Activated CD8-positive, alpha-beta memory T cell treated with anti-CD3 and anti-CD28 coated beads for 4 hours (primary cell): ENCODE measurements at regions not wholly inside any gene's neighbourhood (a gene's known extent, or its start where the extent isn't known, plus 50 kb on each side); places are given as distances from the start of the nearest gene placed in this dataset.
"Not testable (repeated sequence)": the region's sequence is repeated elsewhere in the genome, so short reads cannot be mapped to it uniquely, and the experiment has no call there.

Experiments used
- DNase-seq, 2 donors: peaks; one replicate each; pipeline ENCODE4 v3.0.0-alpha.2; 2020; ENCODE audit warnings: low read depth in 2 of 2

DNA sequence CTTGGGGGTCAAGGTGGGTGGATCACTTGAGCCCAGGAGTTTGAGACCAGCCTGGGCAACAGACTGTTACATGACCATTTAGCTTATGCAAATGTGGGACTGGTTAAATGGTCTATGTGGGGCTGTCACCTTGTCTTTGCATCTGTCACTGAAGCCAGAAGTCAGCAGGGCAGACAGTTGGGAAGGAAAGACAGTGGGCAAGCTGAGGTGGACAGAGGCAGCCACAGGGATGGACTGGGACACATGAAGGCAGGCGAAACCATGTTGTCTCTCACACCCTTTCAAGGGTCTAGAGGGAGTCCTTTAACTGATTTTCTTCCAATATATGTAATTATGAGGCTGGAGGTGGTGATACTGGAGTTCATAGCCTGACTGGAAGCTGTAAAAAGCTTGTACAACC is 426.4 kb downstream of the TMEM121 start:
- no peak for DNase-seq

GRCh38 chr14:105961625-105962024 is 435.2 kb downstream of the TMEM121 start:
- not testable (repeated sequence) for DNase-seq

- DNase-seq, result no peak
Measured at GRCh38 chr14:105962532-105962931, 436.1 kb downstream of the TMEM121 start.

- DNase-seq, result no peak
Measured at GRCh38 chr14:105968291-105968690, 441.9 kb downstream of the TMEM121 start.

DNA sequence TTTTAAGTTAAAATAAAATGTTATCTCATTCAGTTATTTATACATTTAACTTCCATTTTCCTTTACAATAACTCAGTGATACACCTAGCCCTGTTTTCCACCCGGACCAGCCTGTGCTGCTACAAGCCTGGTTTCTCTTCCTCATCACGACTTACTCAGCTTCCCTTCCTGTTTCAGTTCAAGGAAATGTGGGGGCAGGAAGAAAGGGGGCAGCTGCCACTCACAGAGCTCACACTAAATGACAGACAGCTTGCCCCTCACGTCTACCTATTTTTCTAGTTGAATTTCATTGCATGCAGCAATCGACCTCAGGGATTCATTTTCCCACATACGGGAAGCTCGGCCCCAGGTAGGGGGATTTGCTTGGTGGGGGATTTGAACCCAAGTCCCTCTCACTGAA is 442.6 kb downstream of the TMEM121 start:
- DNase-seq, result not testable (repeated sequence)

- not testable (repeated sequence) for DNase-seq
Measured at GRCh38 chr14:105970821-105971220, 444.4 kb downstream of the TMEM121 start.

- no peak for DNase-seq
Measured at GRCh38 chr14:105971593-105972500, 445.5 kb downstream of the TMEM121 start.

DNA sequence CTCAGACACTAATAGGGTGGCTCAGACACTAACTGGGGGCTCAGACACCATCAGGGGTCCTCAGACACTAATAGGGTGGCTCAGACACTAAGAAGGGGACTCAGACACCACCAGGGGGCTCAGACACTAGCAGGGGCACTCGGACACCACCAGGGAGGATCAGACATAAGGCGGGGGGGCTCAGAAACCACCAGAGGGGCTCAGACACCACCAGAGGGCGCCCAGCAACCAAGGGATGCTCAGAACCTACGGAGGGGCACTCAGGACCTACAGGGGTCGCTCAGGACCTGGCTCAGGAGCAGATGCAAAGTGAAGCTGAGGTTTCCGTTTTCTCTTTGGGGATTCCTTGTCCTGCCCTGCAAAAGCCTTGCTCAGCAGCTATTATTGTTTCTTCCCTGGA is 448.5 kb downstream of the TMEM121 start:
- DNase-seq, result peak; percentile 50 to 55

GRCh38 chr14:105978618-105979295 is 452.4 kb downstream of the TMEM121 start:
- no peak for DNase-seq

GRCh38 chr14:105979446-105979845 is 453.1 kb downstream of the TMEM121 start:
- no peak for DNase-seq

DNA sequence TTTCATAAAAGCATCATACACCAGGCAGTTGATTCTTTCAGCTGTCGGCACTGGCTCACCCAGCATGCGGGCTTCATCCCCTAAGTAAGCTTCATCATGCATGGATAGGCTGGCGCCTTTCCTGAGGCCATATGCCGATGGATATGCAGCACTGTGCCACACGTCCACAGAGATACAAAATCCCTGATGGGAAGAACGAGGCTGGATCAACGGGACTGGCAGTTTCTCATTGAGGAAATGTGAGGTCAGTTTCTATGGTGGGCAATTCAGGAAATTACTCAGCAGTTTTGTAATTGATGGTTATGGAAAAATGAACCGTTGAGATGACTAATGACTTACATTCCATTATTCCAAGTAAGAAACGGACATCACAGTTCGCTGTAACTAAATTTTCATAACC is 453.8 kb downstream of the TMEM121 start:
- DNase-seq, result no peak

- DNase-seq, result peak in 1 of 2 donors; percentile 25
Measured at GRCh38 chr14:105981517-105982302, 455.3 kb downstream of the TMEM121 start.

DNA sequence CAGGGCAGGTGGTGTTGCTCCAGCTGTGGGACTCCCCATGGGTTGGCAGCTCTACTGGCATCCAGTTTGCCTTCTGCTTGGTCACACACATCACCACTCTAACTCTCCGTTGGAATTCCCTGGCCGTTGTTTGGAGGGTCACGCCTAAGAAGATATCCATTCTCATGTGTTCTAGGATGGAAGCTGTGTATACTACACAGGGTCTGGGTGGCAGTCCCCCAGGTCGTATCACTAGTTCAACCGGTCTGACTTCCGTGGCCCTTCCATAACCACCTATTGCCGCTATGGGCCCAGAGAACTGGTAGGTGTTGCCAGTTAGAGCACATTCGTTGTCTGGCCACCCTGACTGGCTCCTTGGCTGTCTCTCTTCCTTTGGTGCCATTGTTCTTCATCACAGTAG is 456.3 kb downstream of the TMEM121 start:
- DNase-seq, result no peak

DNA sequence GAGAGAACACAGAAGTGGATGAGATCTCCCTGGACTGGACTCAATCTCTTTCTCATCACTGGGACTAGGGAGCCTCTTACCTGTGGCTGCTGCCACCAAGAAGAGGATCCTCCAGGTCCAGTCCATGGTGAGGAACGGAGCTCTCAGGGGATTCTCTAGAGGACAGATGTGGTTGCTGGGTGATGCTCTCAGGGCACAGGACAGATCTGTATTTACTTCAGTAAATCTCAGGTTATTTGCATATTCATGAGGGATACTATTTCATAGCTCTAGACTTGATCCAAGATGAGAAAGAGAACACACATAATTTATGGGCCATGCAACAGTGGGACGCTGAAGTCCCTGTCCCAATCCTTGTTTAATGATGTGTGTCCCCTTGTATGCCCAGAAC is 460.5 kb downstream of the TMEM121 start:
- no peak for DNase-seq

GRCh38 chr14:105987563-105987962 is 461.2 kb downstream of the TMEM121 start:
- no peak for DNase-seq

- DNase-seq, result no peak
Measured at GRCh38 chr14:105989566-105990302, 463.4 kb downstream of the TMEM121 start.

- DNase-seq, result not testable (repeated sequence)
Measured at GRCh38 chr14:105991677-105992076, 465.3 kb downstream of the TMEM121 start.

DNA sequence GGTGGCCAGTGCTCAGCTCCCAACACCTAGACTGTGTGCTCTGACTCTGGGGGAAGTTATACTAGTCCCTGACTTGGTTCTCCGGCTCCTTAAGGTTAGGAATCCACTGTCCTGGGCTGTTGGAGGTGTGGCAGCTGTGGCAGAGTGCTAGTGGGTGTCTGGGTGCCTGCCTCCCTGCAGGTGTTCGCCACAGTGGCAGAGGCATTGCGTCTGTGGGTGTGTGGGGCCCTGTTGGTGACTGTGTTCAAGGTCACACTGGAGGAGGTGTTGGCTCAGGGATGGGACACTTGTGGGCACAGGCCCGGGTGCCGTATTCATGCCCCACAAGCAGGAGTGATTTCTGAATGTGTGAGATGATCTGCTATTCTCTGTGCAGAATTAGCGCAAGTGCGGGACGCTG is 467.4 kb downstream of the TMEM121 start:
- DNase-seq, result no peak

DNA sequence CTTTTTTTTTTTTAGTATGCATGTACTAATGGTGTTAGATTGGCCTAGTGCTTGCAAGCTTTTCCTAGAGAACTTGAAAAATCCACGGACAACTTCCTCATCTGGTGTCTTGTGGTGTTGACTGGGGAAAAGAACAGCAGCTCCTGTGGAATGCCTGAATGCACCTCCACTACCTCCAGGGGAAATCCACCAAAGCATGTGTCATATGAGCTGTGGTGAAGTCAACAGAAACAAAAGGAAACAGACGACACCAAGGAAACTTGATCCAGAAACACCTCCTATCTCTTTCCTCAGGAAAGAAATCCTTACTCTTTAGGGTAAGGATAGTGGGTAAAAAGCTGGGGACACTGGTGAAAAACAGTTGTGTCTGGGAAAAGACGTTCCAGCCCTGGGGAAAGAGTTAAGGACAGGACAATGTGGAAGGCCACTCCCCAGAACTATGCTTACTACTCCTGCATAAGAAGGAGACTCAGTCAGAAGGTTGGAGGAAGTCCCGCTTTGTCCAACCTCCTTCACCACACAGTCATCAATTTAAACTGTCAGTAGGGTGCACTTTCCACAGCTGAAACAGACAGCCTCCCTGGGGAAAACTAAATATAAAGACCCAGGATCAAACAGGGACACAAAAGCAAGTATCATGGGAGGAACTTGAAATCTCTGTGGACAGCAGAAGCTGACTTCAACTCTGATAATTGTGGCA is 468.8 kb downstream of the TMEM121 start:
- not testable (repeated sequence) for DNase-seq

DNA sequence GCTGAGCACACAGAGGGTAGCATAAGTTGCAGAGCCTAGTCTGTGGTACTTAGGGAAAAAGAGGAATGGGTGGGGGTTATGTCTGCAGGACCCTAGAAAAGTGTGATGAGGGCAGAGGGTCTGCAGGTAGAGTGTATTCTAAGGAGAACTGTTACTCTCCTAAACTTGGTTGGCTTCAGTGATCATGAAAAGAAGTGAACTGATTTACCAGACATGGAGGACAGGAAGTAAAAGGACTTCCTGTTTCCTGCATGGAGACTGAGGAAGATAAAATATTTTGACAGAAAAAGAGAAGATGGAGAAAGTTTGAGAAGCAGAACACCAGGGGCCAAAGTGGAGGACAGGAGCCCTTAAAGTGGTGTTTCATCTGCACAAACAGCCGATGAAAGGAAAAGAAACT is 472.2 kb downstream of the TMEM121 start:
- DNase-seq, result not testable (repeated sequence)
